ENCODE measurements at regions not wholly inside any gene's neighbourhood (a gene's known extent, or its start where the extent isn't known, plus 50 kb on each side); places are given as distances from the start of the nearest gene placed in this dataset.

- ChIA-PET POLR2A (no interaction called here), CTCF (interaction anchor here (1.0 kb wide), 1 partner anchor 20 kb away, joined by 3 read pairs; no protein-coding TSS in a partner anchor)
- Mint-ChIP-seq H3K4me3 (no peak overlapping the region), H3K27ac (no peak overlapping the region), H3K4me1 (ENCODE audit: low read depth) (no peaks in the 10 kb centered on the region), H3K36me3 (ENCODE audit: low read depth) (no peaks in the 10 kb centered on the region), H3K9me3 (peaks cover 4% of the 10 kb centered on the region), H3K27me3 (no peaks in the 10 kb centered on the region)
- Histone ChIP-seq H3K4me3 (ENCODE audit: low read length) (no peak overlapping the region), H3K4me1 (ENCODE audit: insufficient read depth, low read length) (no peaks in the 10 kb centered on the region), H3K36me3 (ENCODE audit: insufficient read depth, low read length) (no peaks in the 10 kb centered on the region), H3K27me3 (ENCODE audit: control insufficient read depth in 1 of 2, insufficient read depth in 2 of 2, low read length in 2 of 2) (no peaks in the 10 kb centered on the region), H3K27ac (ENCODE audit: low read depth in 1 of 2, low read length in 2 of 2) (no peak overlapping the region), H3K9me3 (ENCODE audit: control insufficient read depth in 1 of 2, insufficient read depth in 1 of 2, low read length in 2 of 2) (no peaks in the 10 kb centered on the region)
- no peak for ATAC-seq (ENCODE audit: poor library complexity)
- DNase-seq, result no peak
- no peak for TF ChIP-seq CTCF (IDR thresholded peaks at IDR 0.05)
- intact Hi-C loops (cut with DNase I, micrococcal nuclease), result no loop called here
These were observed 201.1 kb downstream of the LRIG3 start for GRCh38 chr12:58719161-58719560.

GRCh38 chr12:58720421-58720820 lies 199.9 kb downstream of the LRIG3 start:
- no peak overlapping the region for H3K4me3 Mint-ChIP-seq
- TF ChIP-seq CTCF (IDR thresholded peaks at IDR 0.05), result no peak
- Histone ChIP-seq H3K4me1 (ENCODE audit: insufficient read depth, low read length) (no peaks in the 10 kb centered on the region), H3K27me3 (ENCODE audit: control insufficient read depth in 1 of 2, insufficient read depth in 2 of 2, low read length in 2 of 2) (no peaks in the 10 kb centered on the region), H3K36me3 (ENCODE audit: insufficient read depth, low read length) (no peaks in the 10 kb centered on the region), H3K9me3 (ENCODE audit: control insufficient read depth in 1 of 2, insufficient read depth in 1 of 2, low read length in 2 of 2) (no peaks in the 10 kb centered on the region), H3K27ac (ENCODE audit: low read depth in 1 of 2, low read length in 2 of 2) (no peak overlapping the region), H3K4me3 (ENCODE audit: low read length) (no peak overlapping the region)
- DNase-seq (no peak), ATAC-seq (ENCODE audit: poor library complexity) (no peak)
- H3K4me1 Mint-ChIP-seq (ENCODE audit: low read depth), result no peaks in the 10 kb centered on the region
- no peak overlapping the region for H3K27ac Mint-ChIP-seq
- no peaks in the 10 kb centered on the region for H3K27me3 Mint-ChIP-seq
- no peaks in the 10 kb centered on the region for H3K36me3 Mint-ChIP-seq (ENCODE audit: low read depth)
- CTCF ChIA-PET, result no interaction called here
- intact Hi-C loops (cut with DNase I, micrococcal nuclease), result no loop called here
- H3K9me3 Mint-ChIP-seq, result peaks cover 4% of the 10 kb centered on the region
- POLR2A ChIA-PET, result no interaction called here

- Mint-ChIP-seq H3K36me3 (ENCODE audit: low read depth) (no peaks in the 10 kb centered on the region), H3K4me1 (ENCODE audit: low read depth) (no peaks in the 10 kb centered on the region), H3K4me3 (no peak overlapping the region), H3K27me3 (no peaks in the 10 kb centered on the region), H3K27ac (no peak overlapping the region), H3K9me3 (no peaks in the 10 kb centered on the region)
- TF ChIP-seq CTCF (IDR thresholded peaks at IDR 0.05), result no peak
- Histone ChIP-seq H3K27me3 (ENCODE audit: control insufficient read depth in 1 of 2, insufficient read depth in 2 of 2, low read length in 2 of 2) (no peaks in the 10 kb centered on the region), H3K4me3 (ENCODE audit: low read length) (no peak overlapping the region), H3K36me3 (ENCODE audit: insufficient read depth, low read length) (no peaks in the 10 kb centered on the region), H3K9me3 (ENCODE audit: control insufficient read depth in 1 of 2, insufficient read depth in 1 of 2, low read length in 2 of 2) (no peaks in the 10 kb centered on the region), H3K27ac (ENCODE audit: low read depth in 1 of 2, low read length in 2 of 2) (no peak overlapping the region), H3K4me1 (ENCODE audit: insufficient read depth, low read length) (no peaks in the 10 kb centered on the region)
- ChIA-PET CTCF (no interaction called here), POLR2A (no interaction called here)
- intact Hi-C loops (cut with DNase I, micrococcal nuclease), result no loop called here
- ATAC-seq (ENCODE audit: poor library complexity) (no peak), DNase-seq (no peak)
These were observed 194.8 kb downstream of the LRIG3 start for GRCh38 chr12:58725400-58726105.
